CD4-positive, alpha-beta T cell treated with Interleukin-17A for 1 hour (primary cell): ENCODE measurements at regions not wholly inside any gene's neighbourhood (a gene's known extent, or its start where the extent isn't known, plus 50 kb on each side); places are given as distances from the start of the nearest gene placed in this dataset.
"Not testable (repeated sequence)": the region's sequence is repeated elsewhere in the genome, so short reads cannot be mapped to it uniquely, and the experiment has no call there.

Experiments used
- DNase-seq: peaks from one replicate; pipeline ENCODE4 v3.0.0-alpha.2; 2020

- DNase-seq = no peak
Observed at GRCh38 chr2:163182764-163183354, 344.3 kb upstream of the KCNH7 start.

- DNase-seq = no peak
Observed at GRCh38 chr2:163177592-163177991, 339.0 kb upstream of the KCNH7 start.

GRCh38 chr2:163175294-163175693 is 336.7 kb upstream of the KCNH7 start:
- no peak for DNase-seq

GRCh38 chr2:163173591-163173990 is 335.0 kb upstream of the KCNH7 start:
- DNase-seq = no peak

- DNase-seq = no peak
Observed at GRCh38 chr2:163171786-163172530, 333.4 kb upstream of the KCNH7 start.

DNA sequence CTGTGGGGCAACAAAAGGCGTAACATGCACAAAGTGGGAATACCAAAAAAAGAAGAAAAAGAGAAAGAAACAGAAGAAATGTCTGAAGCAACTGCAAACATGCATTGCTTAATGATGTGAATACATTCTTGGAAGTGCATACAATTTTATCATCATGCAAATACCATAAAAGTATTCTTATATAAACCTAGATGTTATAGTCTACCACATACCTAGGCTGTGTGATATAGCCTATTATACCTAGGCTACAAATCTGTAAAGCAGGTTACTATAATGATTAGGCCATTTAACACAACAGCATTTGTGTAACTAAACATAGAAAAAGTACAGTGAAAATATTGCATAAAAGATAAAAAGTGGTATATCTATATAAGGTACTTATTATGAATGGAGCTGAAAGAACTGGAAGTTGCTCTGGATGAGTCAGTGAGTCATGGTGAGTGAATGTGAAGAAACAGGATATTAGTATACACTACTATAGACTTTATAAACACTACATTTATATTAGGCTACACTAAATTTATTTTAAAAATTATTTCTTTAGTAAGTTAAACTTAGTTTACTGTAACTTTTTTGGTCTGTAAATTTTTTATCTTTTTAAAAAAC is 319.4 kb upstream of the KCNH7 start:
- no peak for DNase-seq

GRCh38 chr2:163157411-163157810 is 318.8 kb upstream of the KCNH7 start:
- DNase-seq = no peak

GRCh38 chr2:163155925-163156324 is 317.4 kb upstream of the KCNH7 start:
- DNase-seq = no peak

DNA sequence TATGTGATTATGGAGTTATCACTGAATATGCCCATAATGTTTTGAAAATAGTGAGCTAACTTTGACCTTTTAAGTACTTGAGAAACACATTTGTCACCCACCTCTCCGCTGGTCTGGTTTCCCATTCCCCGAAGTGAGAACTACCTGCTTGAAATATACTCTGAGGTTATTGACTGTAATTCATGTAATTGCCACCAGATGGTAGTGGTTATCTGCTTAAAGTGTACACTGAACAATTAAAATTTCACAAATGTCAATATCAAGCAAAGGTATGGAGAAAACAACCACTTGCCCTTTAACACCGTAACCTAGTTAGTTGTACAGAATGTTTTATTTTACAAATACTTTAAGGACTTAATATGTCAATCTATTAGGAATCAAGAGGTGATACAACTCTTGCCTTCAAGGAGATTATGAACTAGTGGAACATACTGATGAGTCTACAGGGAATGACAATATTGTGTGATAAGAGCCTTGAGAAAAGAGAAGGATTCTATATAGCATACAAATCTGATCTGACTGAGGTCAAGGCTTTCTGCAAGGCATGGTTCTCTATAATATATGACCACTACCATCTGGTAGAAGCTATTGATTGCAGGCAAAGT is 316.8 kb upstream of the KCNH7 start:
- no peak for DNase-seq

GRCh38 chr2:163142618-163143017 is 304.1 kb upstream of the KCNH7 start:
- no peak for DNase-seq

GRCh38 chr2:163138947-163139346 is 300.4 kb upstream of the KCNH7 start:
- DNase-seq = no peak

- DNase-seq = no peak
Observed at GRCh38 chr2:163135256-163135655, 296.7 kb upstream of the KCNH7 start.

GRCh38 chr2:163133602-163134001 is 295.0 kb upstream of the KCNH7 start:
- no peak for DNase-seq

DNA sequence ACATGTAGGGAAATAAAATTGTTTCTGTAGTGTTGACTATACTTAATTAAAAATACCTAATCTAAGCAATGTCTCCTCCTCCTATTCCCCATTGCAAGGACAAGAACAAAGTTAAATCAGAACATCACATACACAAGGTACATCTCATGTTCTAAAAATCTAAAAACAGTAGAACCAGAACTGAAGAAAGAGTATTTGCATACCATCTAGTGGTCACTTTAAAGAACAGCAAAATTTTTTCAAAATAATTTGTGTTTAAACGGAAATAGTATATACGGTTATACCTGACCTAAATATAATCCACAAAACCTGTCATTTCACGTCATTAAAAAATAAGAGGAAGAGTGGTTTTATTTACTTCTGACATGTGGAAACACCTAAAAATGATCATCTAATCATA is 294.3 kb upstream of the KCNH7 start:
- no peak for DNase-seq

- not testable (repeated sequence) for DNase-seq
Observed at GRCh38 chr2:163132207-163132606, 293.6 kb upstream of the KCNH7 start.

DNA sequence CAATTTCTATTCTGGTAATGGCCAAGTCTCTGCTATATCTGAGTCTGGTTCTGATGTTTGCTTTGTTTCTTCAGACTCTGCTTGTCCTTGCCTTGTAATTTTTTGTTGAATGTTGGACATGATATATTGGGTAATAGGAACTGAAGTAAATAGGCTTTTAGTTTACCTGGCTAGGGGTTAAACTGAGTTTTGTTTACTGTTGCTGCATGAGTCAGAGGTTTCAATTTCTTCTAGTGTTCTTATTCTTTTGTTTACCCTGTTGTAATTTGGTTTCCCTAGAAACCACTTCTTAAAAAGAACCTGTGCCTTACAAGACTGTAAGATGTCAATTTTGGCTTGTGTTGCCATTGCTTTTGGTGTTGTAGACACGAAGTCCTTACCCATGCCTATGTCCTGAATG is 285.0 kb upstream of the KCNH7 start:
- DNase-seq = no peak

DNA sequence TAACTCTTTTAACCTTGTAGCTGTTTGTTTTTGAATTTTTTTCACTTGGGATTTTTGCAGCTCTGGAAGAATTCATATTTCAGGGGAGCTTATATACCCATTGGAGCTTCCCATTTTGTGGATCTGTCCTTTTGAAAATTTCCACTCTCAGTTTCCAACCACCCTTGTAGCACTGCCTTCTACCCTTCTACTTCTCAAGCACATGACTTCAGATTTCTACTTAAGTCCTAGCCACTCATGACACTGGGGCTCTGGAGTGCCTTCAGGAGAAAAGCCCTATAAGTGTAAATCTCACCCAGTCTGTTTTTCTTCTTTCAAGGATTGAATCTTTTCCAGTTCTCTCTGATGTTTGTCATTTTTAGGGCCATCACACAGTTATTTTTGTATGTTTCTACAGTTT is 283.7 kb upstream of the KCNH7 start:
- DNase-seq = no peak

DNA sequence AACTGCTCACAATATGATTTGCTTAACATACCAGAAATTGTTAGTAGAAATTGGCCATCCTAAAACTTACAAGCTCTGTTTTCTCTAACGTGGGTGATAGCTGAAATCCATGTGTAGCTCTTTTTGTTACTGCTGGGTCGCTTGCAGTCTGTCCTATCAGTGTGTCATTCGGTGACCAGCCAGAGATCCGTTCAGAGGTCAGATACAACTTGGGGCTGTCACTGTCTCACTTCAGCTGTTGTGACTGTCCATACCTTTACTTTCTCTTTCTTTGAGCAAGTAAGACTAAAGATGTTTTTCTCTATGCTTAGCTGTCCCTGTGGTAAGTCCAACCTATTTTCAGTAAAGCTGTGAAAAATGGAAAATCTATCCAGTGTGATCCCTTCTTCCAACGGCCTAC is 282.9 kb upstream of the KCNH7 start:
- no peak for DNase-seq

GRCh38 chr2:163119966-163120365 is 281.4 kb upstream of the KCNH7 start:
- no peak for DNase-seq

DNA sequence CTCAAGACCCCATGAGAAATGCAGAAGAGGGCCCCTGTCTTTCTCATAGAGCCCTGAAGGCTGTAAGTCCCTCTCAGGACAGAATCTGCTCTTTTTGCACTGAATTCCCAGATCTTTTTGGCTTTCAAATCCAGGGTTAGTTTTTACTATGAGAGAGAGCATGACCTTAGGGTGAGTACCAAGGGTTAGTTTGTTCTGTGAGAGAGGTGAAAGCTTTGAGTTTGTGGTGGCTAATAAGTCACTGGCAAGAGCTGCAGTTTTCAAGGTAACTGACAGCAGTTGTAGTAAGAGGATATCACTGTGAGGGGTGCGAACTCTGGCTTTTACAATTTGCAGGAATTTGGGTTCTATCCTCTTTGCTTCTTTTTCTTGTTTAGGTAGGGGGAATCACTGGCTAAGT is 248.4 kb upstream of the KCNH7 start:
- DNase-seq = no peak

GRCh38 chr2:163085366-163086024 is 246.9 kb upstream of the KCNH7 start:
- DNase-seq = not testable (repeated sequence)

DNA sequence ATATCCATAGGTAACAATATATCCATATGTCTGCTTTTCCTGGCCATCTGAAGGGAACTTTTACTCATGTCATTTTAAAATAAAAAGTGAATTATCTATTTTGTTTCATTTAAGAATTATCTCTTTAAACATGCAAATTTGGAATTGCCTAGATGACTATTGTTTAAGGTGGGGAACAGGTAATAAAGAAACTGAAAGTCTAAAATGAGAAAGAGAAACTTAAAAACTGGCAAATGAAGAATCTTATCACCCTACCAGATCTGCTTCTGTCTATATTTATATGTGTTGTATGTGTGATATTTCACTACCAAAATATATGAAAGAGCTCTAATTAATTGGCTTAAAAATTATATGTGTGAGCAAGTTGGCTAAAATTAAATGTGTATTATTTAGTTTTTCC is 243.2 kb upstream of the KCNH7 start:
- no peak for DNase-seq

DNA sequence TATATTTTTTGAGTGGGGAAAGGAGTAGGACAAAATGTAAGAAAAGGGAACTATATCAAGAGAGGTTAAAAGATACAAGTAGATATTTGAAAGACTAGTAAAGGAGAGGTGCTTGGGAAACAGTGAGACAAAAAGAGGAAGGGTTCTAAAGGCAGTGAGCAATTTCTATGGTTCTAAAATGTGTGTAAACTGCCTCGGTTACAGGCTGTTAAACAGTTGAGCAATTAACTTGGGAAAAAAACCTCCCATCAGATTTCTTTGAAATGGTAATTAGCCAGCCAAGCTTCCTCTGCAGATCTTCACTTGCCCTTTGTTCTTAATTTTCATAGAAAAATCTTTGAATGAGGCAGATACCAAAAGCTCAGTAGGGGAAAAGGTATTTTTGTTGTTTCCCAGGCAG is 238.7 kb upstream of the KCNH7 start:
- DNase-seq = no peak

DNA sequence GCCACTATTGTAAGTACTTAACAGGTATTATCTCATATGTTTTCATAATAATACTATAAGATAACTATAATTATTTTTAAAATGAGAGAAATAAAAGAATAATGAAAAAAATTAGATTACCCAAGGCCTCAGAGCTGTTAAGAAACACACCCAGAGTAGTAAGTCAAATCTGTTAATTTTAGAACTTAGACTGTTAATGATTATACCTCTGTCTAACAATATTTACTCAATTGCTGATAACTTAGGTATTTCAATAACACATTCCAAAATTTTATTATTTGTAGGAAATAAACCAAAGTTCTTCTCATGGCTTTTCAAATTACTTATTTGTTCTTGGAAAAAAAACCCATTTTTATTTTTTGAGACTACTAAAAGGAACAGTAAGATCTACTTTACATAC is 227.5 kb upstream of the KCNH7 start:
- DNase-seq = no peak
